ENCODE measurements at regions not wholly inside any gene's neighbourhood (a gene's known extent, or its start where the extent isn't known, plus 50 kb on each side); places are given as distances from the start of the nearest gene placed in this dataset.

GRCh38 chr15:31153531-31153930, 52.0 kb upstream of the TRPM1 start:
- Histone ChIP-seq H3K27me3 (replicated peaks in 1 of 4; ENCODE audit: control insufficient read depth in 3 of 4, extremely low read depth in 1 of 4, insufficient read depth in 3 of 4, low read length in 3 of 4) (no peaks in the 10 kb centered on the region), H3K56ac (replicated peaks; ENCODE audit: insufficient read length, low read depth, low read length) (no peak overlapping the region), H3K9ac (replicated peaks in 1 of 4; ENCODE audit: extremely low read depth in 1 of 4, low read depth in 3 of 4, low read length in 3 of 4) (no peak overlapping the region), H3K4me2 (ENCODE audit: insufficient read depth in 1 of 2, low read depth in 2 of 2, low read length in 2 of 2) (no peak overlapping the region), H3K23me2 (ENCODE audit: low read depth, low read length) (no peaks in the 10 kb centered on the region), H3K79me1 (ENCODE audit: low read depth, low read length) (no peaks in the 10 kb centered on the region), H2BK15ac (ENCODE audit: low read length) (0 out of 2 replicates have a peak overlapping the region, but pooled peaks have one; percentile 40), H3K36me3 (ENCODE audit: control insufficient read depth in 2 of 4, insufficient read depth in 4 of 4, low read length in 3 of 4) (no peaks in the 10 kb centered on the region), H3K4me3 (ENCODE audit: extremely low read depth in 1 of 4, insufficient read depth in 2 of 4, low read depth in 3 of 4, low read length in 4 of 4) (no peak overlapping the region), H2BK20ac (ENCODE audit: low read length) (peak overlapping the region; percentile 92), H3K14ac (ENCODE audit: insufficient read length) (no peak overlapping the region), H2BK12ac (ENCODE audit: low read depth, low read length) (no peak overlapping the region), H3K4me1 (replicated peaks in 1 of 4; ENCODE audit: control insufficient read depth in 3 of 4, insufficient read depth in 4 of 4, low read length in 3 of 4) (peaks cover under 1 to 26% (median 21%) of the 10 kb centered on the region in 4 experiments), H4K5ac (ENCODE audit: insufficient read length, low read depth, low read length) (no peak overlapping the region), H2AK5ac (ENCODE audit: low read depth, low read length) (no peak overlapping the region), H2BK5ac (ENCODE audit: low read depth, low read length) (no peak overlapping the region; the same call in 1 of the 2 replicates), H2BK120ac (replicated peaks; ENCODE audit: low read depth, low read length) (peak overlapping the region; percentile 88), H2AFZ (ENCODE audit: low read length) (0 out of 2 replicates have a peak overlapping the region, but pooled peaks have one; percentile 51), H3K4ac (replicated peaks; ENCODE audit: insufficient read length, low read depth, low read length) (no peak overlapping the region), H3K79me2 (ENCODE audit: control insufficient read depth in 1 of 2, insufficient read depth in 2 of 2, low read length in 2 of 2) (no peaks in the 10 kb centered on the region), H4K20me1 (replicated peaks in 1 of 2; ENCODE audit: control insufficient read depth in 1 of 2, insufficient read depth in 2 of 2, low read length in 2 of 2) (no peaks in the 10 kb centered on the region), H3K23ac (ENCODE audit: insufficient read length) (no peak overlapping the region), H3K27ac (ENCODE audit: low read depth, low read length) (no peak overlapping the region), H4K91ac (replicated peaks; ENCODE audit: insufficient read length, low read length) (peak overlapping the region; percentile 34), H3K18ac (ENCODE audit: extremely low read depth, low read length) (peak overlapping the region; percentile 54; the same call in 1 of the 2 replicates), H3K9me3 (ENCODE audit: insufficient read depth in 2 of 2, low read depth in 1 of 2, low read length in 1 of 2) (peaks cover 0 to 2% of the 10 kb centered on the region in 2 experiments; a peak in 2 of 4 replicates), H4K8ac (ENCODE audit: extremely low read depth, insufficient read depth, low read length) (no peak overlapping the region)
- POLR2A ChIA-PET (ENCODE audit: partially characterized antibody), result no interaction called here
- no peak for DNase-seq (ENCODE audit: low read depth in 1 of 2, low spot score in 2 of 2)
- CTCF ChIA-PET (ENCODE audit: partially characterized antibody), result interaction anchor here (0.7 kb wide), 1 partner anchor 20 kb away, joined by 3 read pairs; no protein-coding TSS in a partner anchor
- 88% methylated on average over 7 of the region's 7 CpGs; no CpG with 5 or more reads in 1 of the 2 experiments for WGBS, 2 experiments (ENCODE audit: extremely low coverage in 1 of 2, insufficient coverage in 1 of 2, insufficient read length in 1 of 2, insufficient replicate concordance in 2 of 2, low coverage in 1 of 2, low lambda C conversion rate in 2 of 2, missing lambda C conversion rate in 1 of 2)
- no peak for FAIRE-seq
- TF ChIP-seq TAF1 (IDR thresholded peaks at IDR 0.05; ENCODE audit: low read depth, low read length), result no peak
- no peak for TF ChIP-seq CEBPB (IDR thresholded peaks at IDR 0.05; ENCODE audit: low read depth, low read length)
- no peak for TF ChIP-seq MAX (IDR thresholded peaks at IDR 0.05)
- TF ChIP-seq POLR2A (IDR thresholded peaks at IDR 0.05; ENCODE audit: control extremely low read depth in 1 of 2, low read depth in 2 of 2, low read length in 2 of 2), result no peak
- no peak for TF ChIP-seq JUN (IDR thresholded peaks at IDR 0.05; ENCODE audit: low read depth, low read length)
